SK-N-MC (cell line): ENCODE measurements at regions not wholly inside any gene's neighbourhood (a gene's known extent, or its start where the extent isn't known, plus 50 kb on each side); places are given as distances from the start of the nearest gene placed in this dataset.

Experiments used
- EZH2 ChIP-seq: fragments of 200-600 bp; sonication (generic); IDR thresholded peaks from one replicate; pipeline ENCODE4 v1.6.1; 2017; ENCODE audit warnings: antibody characterized with exemption
- POLR2AphosphoS5 ChIP-seq: IDR thresholded peaks from 2 replicates; pipeline ENCODE4 v1.6.1; 2012; ENCODE audit warnings: mild to moderate bottlenecking, low read depth, low read length, borderline replicate concordance

DNA sequence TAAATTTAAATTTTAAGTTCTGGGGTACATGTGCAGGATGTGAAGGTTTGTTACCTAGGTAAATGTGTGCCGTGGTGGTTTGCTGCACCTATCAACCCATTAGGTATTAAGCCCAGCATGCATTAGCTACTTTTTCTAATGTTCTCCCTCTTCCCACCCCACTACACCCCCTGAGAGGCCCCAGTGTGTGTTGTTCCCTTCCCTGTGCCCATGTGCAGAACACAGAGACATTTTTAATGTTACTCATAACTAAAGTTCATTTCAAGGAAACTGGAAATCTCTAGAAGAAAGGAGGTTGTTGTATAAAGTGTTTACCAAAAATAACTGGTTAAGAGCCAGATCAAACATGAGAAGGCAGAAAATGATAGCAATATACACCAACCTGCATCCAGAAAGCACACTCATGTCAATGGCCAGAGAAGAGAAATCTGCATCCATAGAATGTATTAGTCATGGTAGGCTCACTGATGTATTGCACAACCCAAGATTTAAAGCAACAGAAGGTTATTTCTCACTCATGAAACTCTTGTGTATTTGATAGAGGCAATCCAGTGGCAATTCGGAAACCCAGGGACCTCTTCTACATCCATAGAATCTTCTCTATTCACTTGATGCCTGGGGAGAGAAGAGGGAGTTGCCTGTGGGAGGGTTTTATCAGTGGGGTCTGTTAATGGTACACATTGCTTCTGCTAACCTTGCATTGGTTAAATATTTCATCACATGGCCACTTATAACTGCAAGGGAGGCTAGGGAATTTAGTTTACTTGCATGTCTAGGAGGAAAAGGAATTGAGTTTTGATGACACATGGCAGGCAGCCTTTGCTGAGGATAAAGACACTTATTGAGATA, 321.9 kb upstream of the RASGRP1 start:
- TF ChIP-seq POLR2AphosphoS5 (no peak), EZH2 (no peak)
